OCI-LY3 (cell line): ENCODE measurements at regions not wholly inside any gene's neighbourhood (a gene's known extent, or its start where the extent isn't known, plus 50 kb on each side); places are given as distances from the start of the nearest gene placed in this dataset.

ENCODE experiments used
- EZH2phosphoT487 ChIP-seq: fragments of 200-600 bp; shearing (Covaris generic); IDR thresholded peaks from 2 replicates; pipeline ENCODE4 v1.6.1; 2018; ENCODE audit warnings: antibody characterized with exemption, mixed run types, low read depth
- TF ChIP-seq, protein P1 (sequence below): fragments of 200-600, 300-600 bp; sonication (generic); IDR thresholded peaks from 2 replicates; pipeline ENCODE4 v1.5.1; 2014; ENCODE audit warnings: antibody characterized with exemption, low read length, low read depth

DNA sequence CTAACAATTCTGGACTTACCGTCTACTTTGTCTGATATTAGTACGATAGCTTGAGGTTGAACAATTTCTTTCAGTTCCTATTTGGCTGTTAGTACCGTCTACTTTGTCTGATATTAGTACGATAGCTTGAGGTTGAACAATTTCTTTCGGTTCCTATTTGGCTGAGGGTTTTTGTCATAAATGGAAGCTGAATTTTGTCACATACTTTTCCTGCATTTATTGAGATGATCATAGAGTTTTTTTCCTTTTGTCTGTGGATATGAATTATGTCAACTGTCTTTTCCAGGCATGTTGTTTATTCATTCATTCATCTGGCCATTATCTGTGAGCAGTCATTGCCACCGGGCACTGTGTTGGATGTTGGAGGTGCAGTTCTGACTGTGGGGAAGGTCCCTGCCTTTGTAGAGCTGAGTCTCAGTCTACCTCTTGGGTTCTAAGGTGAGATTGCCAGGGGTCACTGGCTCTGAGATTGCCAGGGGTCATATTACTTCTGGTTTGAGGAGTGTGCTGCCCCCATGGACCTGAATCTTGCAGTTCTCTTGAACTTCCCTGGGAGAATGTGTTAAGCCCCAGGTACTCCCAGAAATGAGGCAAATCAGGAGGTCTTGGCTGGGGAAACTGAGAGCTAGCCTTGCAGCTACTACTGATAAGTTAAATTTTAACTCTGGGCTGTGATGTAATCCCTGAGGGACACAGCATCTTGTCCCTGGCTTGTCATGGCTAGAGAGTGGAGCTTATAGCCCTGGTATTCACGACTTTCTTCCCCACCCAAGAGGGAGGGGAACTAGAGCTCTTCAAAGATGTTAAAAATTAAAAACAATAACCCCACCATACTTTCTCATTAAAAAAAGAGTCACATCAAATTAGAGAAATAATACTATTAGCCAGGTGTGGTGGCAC lies 89.1 kb upstream of the MBOAT2 start:
- TF ChIP-seq, protein P1, sequence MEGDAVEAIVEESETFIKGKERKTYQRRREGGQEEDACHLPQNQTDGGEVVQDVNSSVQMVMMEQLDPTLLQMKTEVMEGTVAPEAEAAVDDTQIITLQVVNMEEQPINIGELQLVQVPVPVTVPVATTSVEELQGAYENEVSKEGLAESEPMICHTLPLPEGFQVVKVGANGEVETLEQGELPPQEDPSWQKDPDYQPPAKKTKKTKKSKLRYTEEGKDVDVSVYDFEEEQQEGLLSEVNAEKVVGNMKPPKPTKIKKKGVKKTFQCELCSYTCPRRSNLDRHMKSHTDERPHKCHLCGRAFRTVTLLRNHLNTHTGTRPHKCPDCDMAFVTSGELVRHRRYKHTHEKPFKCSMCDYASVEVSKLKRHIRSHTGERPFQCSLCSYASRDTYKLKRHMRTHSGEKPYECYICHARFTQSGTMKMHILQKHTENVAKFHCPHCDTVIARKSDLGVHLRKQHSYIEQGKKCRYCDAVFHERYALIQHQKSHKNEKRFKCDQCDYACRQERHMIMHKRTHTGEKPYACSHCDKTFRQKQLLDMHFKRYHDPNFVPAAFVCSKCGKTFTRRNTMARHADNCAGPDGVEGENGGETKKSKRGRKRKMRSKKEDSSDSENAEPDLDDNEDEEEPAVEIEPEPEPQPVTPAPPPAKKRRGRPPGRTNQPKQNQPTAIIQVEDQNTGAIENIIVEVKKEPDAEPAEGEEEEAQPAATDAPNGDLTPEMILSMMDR, result no peak
- TF ChIP-seq EZH2phosphoT487, result no peak
